WERI-Rb-1 (cell line): ENCODE measurements at regions not wholly inside any gene's neighbourhood (a gene's known extent, or its start where the extent isn't known, plus 50 kb on each side); places are given as distances from the start of the nearest gene placed in this dataset.

Source experiments
- DNase-seq: peaks from one replicate; pipeline ENCODE4 v3.0.0-alpha.2; 2020
- H3K27ac ChIP-seq: fragments of 250-450 bp; sonication (Bioruptor Pico); 2 replicates; pipeline ENCODE4 v1.5.1; 2020; ENCODE audit warnings: mild to moderate bottlenecking, moderate library complexity
- H3K27me3 ChIP-seq: fragments of 250-450 bp; sonication (Bioruptor Pico); 2 replicates; pipeline ENCODE4 v1.5.1; 2021; ENCODE audit warnings: mild to moderate bottlenecking, low read depth, moderate library complexity; ENCODE audit not compliant: insufficient read depth, severe bottlenecking
- H3K36me3 ChIP-seq: fragments of 250-450 bp; sonication (Bioruptor Pico); 2 replicates; pipeline ENCODE4 v1.5.1; 2020; ENCODE audit warnings: mild to moderate bottlenecking, moderate library complexity
- H3K4me3 ChIP-seq: 2 replicates; pipeline ENCODE4 v1.5.1; 2011; ENCODE audit warnings: low read depth, mild to moderate bottlenecking, control low read depth, low read length
- H3K9me3 ChIP-seq: fragments of 250-450 bp; sonication (Bioruptor Pico); 2 replicates; pipeline ENCODE4 v1.5.1; 2021; ENCODE audit warnings: mild to moderate bottlenecking, moderate library complexity; ENCODE audit not compliant: severe bottlenecking
- CTCF ChIP-seq: IDR thresholded peaks from 2 replicates; pipeline ENCODE4 v1.5.1; 2011; ENCODE audit warnings: low read depth, mild to moderate bottlenecking, control low read depth, inconsistent platforms, low read length

DNA sequence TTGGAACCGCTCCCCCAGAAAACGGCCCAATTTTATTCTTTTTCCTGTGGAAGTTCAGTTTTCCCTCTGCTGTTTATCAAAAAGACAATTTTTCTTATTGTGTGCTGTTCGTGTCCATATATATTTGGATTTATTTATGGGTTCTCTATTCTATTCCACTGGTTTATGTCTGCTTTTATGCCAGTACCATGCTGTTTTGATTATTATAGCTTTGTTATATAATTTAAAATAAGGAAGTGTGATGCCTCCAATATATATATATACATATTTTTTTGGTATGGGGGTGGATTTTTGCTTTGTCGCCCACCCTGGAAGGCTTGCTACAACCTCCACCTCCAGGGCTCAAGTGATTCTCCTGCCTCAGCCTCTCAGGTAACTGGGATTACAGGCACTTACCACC is 103.3 kb downstream of the TFAP2B start:
- H3K36me3 ChIP-seq: no peaks in the 10 kb centered on the region
- no peak overlapping the region for H3K4me3 ChIP-seq
- H3K27ac ChIP-seq: no peak overlapping the region
- H3K27me3 ChIP-seq: no peaks in the 10 kb centered on the region
- no peak for TF ChIP-seq CTCF
- H3K9me3 ChIP-seq: peaks cover 4% of the 10 kb centered on the region
- no peak for DNase-seq

GRCh38 chr6:50922579-50923525 is 104.2 kb downstream of the TFAP2B start:
- H3K9me3 ChIP-seq: peaks cover 4% of the 10 kb centered on the region
- H3K27ac ChIP-seq: no peak overlapping the region
- no peaks in the 10 kb centered on the region for H3K36me3 ChIP-seq
- no peak for TF ChIP-seq CTCF
- no peaks in the 10 kb centered on the region for H3K27me3 ChIP-seq
- DNase-seq: no peak
- no peak overlapping the region for H3K4me3 ChIP-seq

DNA sequence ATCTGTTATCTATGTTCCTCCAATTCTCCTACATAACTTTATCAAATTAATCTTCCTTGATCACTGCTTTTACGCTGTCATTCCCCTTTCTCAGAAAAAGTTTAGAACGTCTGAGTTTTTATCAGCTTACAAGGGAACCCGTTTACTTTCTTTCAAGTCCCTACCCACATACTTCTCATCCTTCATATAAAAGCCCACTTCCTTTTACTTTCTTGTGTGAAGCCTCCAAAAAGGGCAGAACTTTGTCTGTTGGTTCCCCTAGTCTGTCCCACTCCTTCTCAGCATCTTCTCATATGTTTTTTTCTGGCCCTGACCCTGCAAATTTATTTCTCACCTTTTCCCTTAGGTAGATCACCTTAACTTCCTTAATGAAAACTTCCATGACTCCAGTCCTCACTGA is 106.1 kb downstream of the TFAP2B start:
- Histone ChIP-seq H3K36me3 (no peaks in the 10 kb centered on the region), H3K27ac (no peak overlapping the region), H3K27me3 (no peaks in the 10 kb centered on the region), H3K9me3 (peaks cover 4% of the 10 kb centered on the region), H3K4me3 (no peak overlapping the region)
- no peak for TF ChIP-seq CTCF
- DNase-seq: no peak

- Histone ChIP-seq H3K36me3 (no peaks in the 10 kb centered on the region), H3K4me3 (no peak overlapping the region), H3K9me3 (peaks cover 4% of the 10 kb centered on the region), H3K27me3 (no peaks in the 10 kb centered on the region), H3K27ac (no peak overlapping the region)
- no peak for TF ChIP-seq CTCF
- no peak for DNase-seq
Measured at GRCh38 chr6:50925548-50925947, 106.9 kb downstream of the TFAP2B start.

GRCh38 chr6:50925981-50926380 is 107.3 kb downstream of the TFAP2B start:
- no peaks in the 10 kb centered on the region for H3K27me3 ChIP-seq
- no peak overlapping the region for H3K4me3 ChIP-seq
- no peaks in the 10 kb centered on the region for H3K36me3 ChIP-seq
- TF ChIP-seq CTCF: no peak
- no peak overlapping the region for H3K27ac ChIP-seq
- peaks cover 4% of the 10 kb centered on the region for H3K9me3 ChIP-seq
- no peak for DNase-seq
